AG09309 (cell line): ENCODE measurements at regions not wholly inside any gene's neighbourhood (a gene's known extent, or its start where the extent isn't known, plus 50 kb on each side); places are given as distances from the start of the nearest gene placed in this dataset.

Experiments used
- DNase-seq: peaks from one replicate; pipeline ENCODE4 v3.0.0-alpha.2; 2010; ENCODE audit warnings: low read depth
- H3K4me3 ChIP-seq: 2 replicates; pipeline ENCODE4 v1.5.1; 2011; ENCODE audit warnings: mild to moderate bottlenecking, low read depth, low read length, moderate library complexity; ENCODE audit not compliant: control insufficient read depth
- TF ChIP-seq, protein P1 (sequence below): IDR thresholded peaks from 2 replicates; pipeline ENCODE4 v1.5.1; 2011; ENCODE audit warnings: mild to moderate bottlenecking, low read depth, low read length, inconsistent platforms; ENCODE audit not compliant: insufficient read depth, control insufficient read depth; ENCODE audit errors: missing control alignments

DNA sequence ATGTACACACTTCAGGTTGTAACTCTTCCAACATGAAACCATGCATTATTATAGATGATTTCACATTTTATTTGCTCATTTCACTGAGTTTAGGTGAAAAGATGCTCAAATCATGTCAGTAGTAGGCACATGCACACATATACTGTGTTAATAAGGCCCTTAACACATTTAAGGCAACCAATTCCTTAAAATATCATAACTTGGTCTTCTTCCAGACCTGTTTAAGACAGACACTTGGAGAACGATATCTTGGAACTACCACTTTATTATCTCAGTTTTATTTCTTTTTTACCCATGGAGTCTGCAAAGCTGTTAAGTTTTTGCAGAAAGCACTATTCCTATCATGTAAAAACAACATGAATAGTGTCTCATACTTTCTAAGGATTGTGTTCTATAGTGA is 395.2 kb upstream of the MIR17HG start:
- TF ChIP-seq, protein P1, sequence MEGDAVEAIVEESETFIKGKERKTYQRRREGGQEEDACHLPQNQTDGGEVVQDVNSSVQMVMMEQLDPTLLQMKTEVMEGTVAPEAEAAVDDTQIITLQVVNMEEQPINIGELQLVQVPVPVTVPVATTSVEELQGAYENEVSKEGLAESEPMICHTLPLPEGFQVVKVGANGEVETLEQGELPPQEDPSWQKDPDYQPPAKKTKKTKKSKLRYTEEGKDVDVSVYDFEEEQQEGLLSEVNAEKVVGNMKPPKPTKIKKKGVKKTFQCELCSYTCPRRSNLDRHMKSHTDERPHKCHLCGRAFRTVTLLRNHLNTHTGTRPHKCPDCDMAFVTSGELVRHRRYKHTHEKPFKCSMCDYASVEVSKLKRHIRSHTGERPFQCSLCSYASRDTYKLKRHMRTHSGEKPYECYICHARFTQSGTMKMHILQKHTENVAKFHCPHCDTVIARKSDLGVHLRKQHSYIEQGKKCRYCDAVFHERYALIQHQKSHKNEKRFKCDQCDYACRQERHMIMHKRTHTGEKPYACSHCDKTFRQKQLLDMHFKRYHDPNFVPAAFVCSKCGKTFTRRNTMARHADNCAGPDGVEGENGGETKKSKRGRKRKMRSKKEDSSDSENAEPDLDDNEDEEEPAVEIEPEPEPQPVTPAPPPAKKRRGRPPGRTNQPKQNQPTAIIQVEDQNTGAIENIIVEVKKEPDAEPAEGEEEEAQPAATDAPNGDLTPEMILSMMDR, result no peak
- no peak for DNase-seq
- no peak overlapping the region for H3K4me3 ChIP-seq

DNA sequence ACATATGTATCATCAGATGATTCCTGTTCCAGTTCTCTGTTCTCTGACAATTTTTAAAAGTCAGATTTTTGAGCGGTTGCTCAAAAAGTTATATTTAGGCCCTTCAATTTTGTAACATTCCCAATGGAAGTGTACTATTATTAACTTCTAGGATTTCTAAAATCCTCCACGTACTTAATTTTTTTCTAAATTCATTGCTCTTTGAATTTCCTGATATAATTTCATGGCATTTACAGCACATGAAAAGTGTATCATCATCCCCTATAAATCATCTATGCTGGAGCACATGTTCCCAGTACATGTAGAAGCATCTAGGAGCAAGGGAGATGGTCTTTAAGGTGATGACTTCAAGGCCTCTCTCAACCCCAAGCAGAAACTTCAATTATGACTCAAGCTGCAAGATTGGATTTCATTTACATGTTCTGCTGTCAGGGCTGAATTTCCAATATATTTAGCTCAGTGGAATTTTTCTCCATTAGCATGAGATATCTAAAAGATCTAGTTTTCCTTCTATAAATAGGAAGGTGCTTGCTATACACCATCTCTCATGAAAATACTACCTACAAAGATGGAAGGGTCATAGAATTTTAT is 392.8 kb upstream of the MIR17HG start:
- no peak for DNase-seq
- TF ChIP-seq, protein P1, result no peak
- H3K4me3 ChIP-seq, result no peak overlapping the region

DNA sequence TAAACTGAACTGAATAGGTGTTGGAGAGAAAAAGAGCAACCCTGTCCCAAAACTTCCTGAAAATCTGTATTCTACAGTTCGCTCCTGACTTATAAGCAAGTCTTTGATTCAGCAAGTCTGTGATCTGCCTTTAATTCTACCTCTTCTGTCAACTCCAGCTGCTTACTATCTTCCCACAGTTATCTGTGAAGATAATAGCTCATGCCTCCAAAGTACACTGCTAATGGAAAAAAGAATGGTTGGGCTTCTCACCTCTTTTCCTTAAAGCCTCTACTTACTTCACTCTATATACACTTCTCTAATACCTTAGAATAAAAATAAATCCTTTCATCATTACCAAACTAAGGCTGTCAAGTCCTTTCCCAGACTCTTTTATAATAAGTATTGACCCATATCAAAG is 391.5 kb upstream of the MIR17HG start:
- no peak overlapping the region for H3K4me3 ChIP-seq
- no peak for DNase-seq
- TF ChIP-seq, protein P1, result no peak

DNA sequence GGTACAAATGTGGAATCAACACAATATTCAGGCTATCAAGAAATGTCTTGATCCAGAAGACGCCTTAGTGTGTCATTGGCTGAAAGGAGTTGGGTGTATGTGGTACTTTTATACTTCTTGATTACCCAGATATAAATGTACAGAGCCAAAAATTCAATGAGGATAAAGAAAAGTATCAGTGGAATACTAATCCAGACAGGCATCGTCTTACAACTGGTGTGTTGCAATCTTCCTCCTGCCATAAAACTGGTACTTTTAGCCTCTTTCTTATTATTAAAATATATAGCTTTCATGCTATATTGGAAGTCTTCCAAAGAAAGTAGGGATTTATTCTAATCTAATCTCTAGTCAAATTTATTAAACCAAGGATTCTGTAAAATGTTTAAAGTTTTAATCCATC is 388.6 kb upstream of the MIR17HG start:
- no peak for DNase-seq
- TF ChIP-seq, protein P1, result no peak
- H3K4me3 ChIP-seq, result no peak overlapping the region

DNA sequence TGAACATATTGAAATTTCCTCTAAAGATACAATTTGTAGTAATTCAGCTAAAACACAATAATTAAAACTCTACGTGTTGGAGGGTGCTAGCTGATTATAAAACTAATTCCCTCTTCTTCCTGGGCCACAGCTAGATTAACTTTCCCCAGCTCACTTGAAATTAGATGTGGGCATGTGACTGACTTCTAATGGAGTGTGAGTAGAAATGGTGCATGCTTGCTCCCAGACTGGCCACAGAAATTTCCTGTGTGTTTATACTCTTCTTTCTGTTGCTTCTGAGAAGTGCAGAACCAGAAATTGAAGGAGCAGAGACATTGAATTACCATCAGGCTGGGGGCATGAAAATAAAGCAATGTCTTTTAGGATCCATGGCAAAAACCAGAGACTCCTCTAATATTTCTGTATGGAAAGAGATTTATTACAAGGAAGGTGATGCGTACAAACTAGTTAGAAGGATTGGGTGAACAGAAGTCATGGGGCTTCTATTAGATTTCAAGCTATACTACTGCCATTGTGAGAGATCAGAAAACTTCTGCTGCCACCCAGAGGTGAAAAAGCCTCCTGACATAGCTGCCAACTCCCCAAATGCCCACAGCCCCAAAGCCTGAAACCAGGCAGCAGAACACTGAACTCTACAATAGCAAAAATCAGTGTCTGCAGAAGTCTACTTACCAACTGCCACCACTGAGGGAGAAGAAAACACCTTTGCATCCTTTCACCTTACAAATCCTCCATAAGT is 379.2 kb upstream of the MIR17HG start:
- no peak overlapping the region for H3K4me3 ChIP-seq
- TF ChIP-seq, protein P1, result no peak
- no peak for DNase-seq

DNA sequence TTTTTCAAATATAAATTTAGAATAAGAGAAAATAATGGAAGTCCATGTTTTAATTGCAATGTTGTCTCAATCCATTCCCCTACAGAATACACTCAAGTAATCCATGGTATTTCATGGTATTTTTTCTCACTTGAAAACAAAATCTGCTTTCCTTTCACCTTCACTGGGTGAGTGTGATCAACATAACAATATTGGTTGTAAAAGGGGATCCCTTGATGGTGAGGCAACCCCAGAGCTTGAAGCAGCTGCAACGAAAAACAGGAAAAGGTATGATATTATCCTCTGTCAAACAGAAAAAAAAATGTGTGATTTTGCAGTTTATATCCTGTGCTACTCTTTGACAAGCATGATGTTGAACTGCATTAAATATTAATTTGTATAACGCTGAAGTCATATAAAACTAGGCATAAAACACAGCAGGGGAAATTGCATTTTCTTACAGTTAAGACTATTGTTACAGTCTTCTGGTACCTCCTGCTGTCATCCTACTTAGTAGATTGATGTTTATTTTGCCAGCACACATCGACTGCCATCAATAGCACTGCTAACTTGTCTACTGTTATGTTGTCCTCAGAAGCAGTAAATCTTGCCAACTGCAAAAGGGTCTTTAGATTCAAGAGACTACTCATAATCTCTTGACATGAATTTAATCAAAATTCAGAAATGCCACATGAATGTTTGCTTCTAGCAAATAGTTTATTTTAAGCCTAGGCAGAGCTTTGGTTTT is 373.1 kb upstream of the MIR17HG start:
- TF ChIP-seq, protein P1, result no peak
- no peak for DNase-seq
- no peak overlapping the region for H3K4me3 ChIP-seq
